GM19452 (cell line): ENCODE measurements at regions not wholly inside any gene's neighbourhood (a gene's known extent, or its start where the extent isn't known, plus 50 kb on each side); places are given as distances from the start of the nearest gene placed in this dataset.
"Not testable (repeated sequence)": the region's sequence is repeated elsewhere in the genome, so short reads cannot be mapped to it uniquely, and the experiment has no call there.

ENCODE experiments used
- ATAC-seq: cut with Tn5 transposase; IDR thresholded peaks from one replicate; pipeline ENCODE4 v1.9.1; 2021; ENCODE audit not compliant: unreplicated experiment

DNA sequence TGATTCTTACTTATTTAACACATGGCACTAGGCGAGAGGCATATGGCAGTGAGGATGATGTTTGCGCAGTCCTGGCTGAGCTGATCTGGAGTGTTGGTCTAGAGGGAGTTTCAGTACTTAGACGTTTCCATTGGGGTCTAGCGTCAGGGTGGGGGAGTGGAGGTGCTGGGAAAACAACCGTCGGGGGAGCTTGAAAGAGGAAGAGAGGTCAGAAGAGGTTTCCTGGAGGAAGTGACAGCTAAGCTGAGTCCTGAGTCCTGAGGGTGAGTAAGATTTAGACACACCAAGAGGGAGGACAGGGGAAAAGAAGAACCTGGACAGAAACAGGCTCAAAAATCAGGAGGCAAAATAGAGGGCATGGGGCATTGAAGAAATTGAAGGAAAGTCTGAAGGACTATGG, 81.4 kb downstream of the ALOX5AP start:
- no peak for ATAC-seq

DNA sequence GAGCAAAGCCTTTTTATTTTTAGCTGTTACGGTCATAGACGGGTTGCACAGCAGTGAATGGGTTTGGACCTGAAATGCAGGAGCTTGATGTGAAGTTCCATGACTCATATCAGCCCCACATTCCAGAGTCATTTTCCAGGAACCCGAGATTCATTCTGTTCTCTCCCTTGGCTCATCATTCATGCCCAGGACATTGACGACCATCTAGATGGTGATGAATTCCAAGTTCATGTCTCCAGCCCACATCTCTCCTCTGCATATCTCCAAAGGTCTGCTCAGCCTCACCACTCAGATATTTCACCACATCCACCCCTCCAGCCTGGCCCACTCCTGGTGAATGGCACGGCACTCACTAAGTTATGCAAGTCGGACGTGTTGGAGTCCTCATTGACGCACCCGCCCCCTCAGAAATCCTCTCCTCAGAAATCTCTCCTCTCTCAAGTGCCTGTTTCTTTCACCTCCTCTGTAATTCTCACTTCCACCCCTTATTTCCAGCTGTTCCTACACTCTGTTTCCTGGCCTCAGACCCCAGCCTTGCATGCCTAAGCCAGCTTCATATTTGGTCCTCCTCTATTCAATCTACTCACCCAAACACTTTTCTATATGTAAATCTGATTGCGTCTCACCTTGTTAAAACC, 83.1 kb downstream of the ALOX5AP start:
- no peak for ATAC-seq

- ATAC-seq: no peak
Measured at GRCh38 chr13:30819136-30819888, 84.0 kb downstream of the ALOX5AP start.

GRCh38 chr13:30821421-30821820, 84.7 kb upstream of the MEDAG start:
- ATAC-seq: no peak

DNA sequence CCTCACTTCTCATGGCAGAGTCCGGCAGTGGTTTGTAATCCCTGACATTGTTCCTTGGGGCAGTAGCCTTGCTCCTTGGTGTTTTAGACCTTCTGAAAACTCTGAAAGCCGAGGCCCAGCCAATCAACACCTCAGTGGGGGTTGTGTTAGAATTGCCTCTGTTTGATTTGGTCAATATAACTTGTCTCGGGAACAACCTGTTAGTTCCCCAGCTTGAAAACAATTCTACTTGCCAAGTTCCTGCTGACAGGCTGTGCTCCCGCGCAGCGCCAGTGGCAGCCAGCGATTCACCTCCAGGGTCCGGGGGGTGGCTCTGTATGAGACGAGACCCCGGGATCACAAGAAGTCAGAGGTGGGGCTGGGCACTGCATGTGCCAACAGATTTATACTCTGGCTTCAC, 81.4 kb upstream of the MEDAG start:
- no peak for ATAC-seq

GRCh38 chr13:30826911-30827577, 79.0 kb upstream of the MEDAG start:
- no peak for ATAC-seq

GRCh38 chr13:30827578-30827925, 78.5 kb upstream of the MEDAG start:
- no peak for ATAC-seq

DNA sequence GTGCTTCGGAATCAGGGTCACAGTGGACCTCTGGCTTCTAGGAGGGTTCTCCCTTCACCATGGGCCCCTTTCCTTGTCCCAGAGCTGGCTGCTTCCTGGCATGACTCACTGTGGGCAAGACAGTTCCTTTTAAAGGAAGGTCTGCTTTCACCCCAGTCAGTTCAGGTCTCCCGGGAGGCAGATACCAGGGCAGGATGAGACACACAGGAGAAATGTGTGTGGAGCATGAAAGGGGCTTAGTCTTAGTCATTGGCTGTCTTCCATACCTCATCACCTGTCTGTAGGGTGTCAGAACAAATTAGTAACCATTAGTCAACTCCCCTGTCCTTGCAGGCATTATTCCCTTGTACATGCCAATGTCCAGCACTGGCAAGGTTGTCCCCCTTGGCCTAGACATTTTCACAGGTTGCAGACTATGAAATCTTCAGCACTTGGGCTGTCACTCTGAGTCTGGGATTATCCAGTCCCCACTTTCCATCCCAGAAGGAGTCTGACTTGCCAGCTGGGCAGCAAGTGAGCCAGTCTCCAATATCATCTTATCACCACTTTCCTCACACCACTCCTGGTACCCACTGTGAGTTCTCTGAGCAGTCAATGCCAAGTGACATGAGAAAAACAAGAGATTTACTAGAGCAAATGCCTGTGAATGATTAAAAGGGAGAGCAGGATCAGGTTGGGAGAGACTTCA, 76.8 kb upstream of the MEDAG start:
- ATAC-seq: no peak

DNA sequence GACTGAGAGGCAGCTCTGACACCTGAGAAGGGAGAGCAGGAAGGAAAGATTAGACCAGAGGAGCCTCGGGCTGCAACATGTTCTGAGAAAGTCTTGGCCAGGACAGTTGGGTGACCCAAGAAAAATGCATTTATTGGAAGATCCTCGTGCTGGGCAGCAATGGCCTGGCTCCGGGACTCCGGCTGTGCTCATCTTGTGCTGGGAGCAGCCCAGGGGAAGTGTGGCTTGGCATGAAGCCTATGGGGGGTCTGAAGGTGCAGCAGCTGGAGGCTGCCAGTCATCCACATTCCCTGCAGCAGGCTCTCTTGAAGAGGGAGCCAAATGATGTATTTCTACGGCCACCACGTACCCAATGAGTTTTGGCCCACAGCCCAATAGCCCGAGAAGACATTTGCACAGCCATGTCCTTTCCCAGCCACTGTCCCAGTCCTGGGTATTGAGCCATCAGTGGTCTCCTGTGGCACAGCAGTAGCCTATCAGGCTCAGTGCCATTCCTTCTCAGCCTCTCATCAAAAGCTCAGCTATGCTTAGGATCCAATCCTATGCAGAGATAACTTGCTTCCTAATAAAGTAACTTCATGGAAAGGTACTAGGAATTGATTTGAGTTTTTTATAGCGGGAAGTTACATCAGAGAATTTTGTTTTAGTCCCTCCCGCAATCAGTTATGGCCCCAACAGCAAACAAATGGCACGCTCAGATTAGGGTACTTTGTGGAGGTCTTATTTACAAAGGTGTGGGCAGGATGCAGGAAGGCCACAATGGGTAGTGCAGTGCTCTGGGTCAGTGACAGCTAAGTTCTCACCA, 76.0 kb upstream of the MEDAG start:
- ATAC-seq: no peak

GRCh38 chr13:30830638-30830965, 75.5 kb upstream of the MEDAG start:
- no peak for ATAC-seq

- no peak for ATAC-seq
Measured at GRCh38 chr13:30831515-30831914, 74.6 kb upstream of the MEDAG start.

- no peak for ATAC-seq
Measured at GRCh38 chr13:30832377-30832776, 73.7 kb upstream of the MEDAG start.

GRCh38 chr13:30832845-30833332, 73.2 kb upstream of the MEDAG start:
- ATAC-seq: no peak

GRCh38 chr13:30835442-30835841, 70.6 kb upstream of the MEDAG start:
- ATAC-seq: no peak

GRCh38 chr13:30837227-30838159, 68.6 kb upstream of the MEDAG start:
- no peak for ATAC-seq

DNA sequence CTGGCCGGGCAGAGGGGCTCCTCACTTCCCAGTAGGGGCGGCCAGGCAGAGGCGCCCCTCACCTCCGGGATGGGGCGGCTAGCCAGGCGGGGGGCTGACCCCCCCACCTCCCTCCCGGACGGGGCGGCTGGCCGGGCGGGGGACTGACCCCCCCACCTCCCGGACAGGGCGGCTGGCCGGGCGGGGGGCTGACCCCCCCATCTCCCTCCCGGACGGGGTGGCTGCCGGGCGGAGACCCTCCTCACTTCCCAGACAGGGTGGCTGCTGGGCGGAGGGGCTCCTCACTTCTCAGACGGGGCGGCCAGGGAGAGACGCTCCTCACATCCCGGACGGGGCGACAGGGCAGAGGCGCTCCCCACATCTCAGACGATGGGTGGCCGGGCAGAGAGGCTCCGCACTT, 66.4 kb upstream of the MEDAG start:
- ATAC-seq: not testable (repeated sequence)

GRCh38 chr13:30840515-30840914, 65.6 kb upstream of the MEDAG start:
- ATAC-seq: no peak

- ATAC-seq: no peak
Measured at GRCh38 chr13:30841154-30841553, 64.9 kb upstream of the MEDAG start.

DNA sequence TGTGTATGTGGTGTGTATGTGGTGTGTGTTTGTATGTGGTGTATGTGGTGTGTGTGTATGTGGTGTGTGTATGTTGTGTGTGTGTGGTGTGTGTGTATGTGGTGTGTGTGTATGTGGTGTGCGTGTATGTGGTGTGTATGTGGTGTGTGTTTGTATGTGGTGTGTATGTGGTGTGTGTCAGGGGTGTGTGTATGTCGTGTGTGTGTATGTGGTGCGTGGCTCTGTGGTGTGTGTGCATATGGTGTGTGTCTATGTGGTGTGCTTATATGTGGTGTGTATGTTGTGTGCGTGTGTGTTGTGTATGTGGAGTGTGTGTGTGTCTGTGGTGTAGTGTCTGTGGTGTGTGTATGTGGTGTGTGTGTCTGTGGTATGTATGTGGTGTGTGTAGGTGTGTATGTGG, 62.5 kb upstream of the MEDAG start:
- ATAC-seq: no peak
